ENCODE measurements at regions not wholly inside any gene's neighbourhood (a gene's known extent, or its start where the extent isn't known, plus 50 kb on each side); places are given as distances from the start of the nearest gene placed in this dataset.

DNA sequence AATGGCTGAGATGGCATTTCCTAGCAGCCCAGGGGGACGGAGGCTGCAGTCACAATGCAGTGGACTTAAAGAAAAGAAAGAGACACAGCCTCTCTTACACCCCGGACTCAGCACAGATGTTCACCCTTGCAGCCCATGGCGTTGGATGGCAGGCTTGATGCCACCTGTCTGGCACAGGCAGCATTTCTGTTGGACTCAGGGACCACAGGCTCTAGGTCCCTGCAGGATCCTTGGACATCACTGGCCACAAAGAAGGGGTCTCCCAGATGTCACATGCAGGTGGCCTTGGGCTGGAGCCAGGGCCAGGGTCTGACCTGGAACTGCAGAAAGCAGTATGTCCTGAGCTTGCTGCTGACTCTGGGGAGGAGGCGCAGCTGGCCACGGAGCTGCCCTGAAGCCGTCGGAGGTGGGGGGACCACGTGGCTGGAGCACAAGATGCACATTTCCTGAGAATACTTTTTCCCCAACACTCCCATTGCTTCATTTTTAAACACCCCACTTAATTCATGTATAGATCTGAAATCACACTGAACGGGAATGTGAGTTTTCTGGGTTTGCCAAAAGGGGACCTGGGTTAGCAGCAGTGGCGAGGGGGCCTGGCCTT lies 102.3 kb upstream of the SULF2 start:
- DNase-seq (no peak), FAIRE-seq (no peak)
- no peak overlapping the region for H3K4me3 ChIP-seq (ENCODE audit: low read length in 3 of 3)

DNA sequence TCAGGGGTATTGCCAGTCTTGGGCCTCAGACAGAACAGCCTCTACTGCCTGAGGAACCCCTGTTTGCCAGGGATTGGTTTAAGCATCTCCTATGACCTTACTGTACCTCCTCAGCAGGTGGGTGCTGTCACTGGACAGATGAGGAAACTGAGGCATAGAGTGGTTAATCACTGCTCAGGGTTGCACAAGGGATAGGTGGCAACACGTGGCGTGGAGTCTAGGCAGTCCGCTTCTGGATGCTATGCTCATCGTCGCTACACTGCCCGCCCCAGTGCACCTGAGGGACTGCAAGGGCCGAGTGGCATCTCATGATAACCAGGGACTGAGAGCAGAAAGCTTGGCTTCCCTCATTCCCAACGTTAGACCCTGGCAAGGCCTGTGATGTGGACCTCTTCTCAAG lies 101.8 kb upstream of the SULF2 start:
- intact Hi-C loops (cut with DNase I), result no loop called here
- no peak for DNase-seq
- FAIRE-seq, result no peak

More for the DNA sequence above, 102.3 kb upstream of the SULF2 start:
- Histone ChIP-seq H3K36me3 (ENCODE audit: control insufficient read depth in 2 of 3, insufficient read depth in 3 of 3, low read length in 3 of 3) (no peaks in the 10 kb centered on the region), H3K4me1 (ENCODE audit: control insufficient read depth in 2 of 3, insufficient read depth in 2 of 3, low read depth in 1 of 3, low read length in 3 of 3) (no peaks in the 10 kb centered on the region), H3K27me3 (ENCODE audit: control insufficient read depth, insufficient read depth, low read length) (no peaks in the 10 kb centered on the region), H3K27ac (ENCODE audit: low read depth in 2 of 2, low read length in 2 of 2) (no peak overlapping the region), H3K9ac (ENCODE audit: low read length in 3 of 3) (no peak overlapping the region), H3K9me3 (ENCODE audit: control insufficient read depth in 2 of 3, insufficient read depth in 1 of 3, low read length in 3 of 3) (no peaks in the 10 kb centered on the region)
- intact Hi-C loops (cut with DNase I), result no loop called here
- TF ChIP-seq, protein P1, sequence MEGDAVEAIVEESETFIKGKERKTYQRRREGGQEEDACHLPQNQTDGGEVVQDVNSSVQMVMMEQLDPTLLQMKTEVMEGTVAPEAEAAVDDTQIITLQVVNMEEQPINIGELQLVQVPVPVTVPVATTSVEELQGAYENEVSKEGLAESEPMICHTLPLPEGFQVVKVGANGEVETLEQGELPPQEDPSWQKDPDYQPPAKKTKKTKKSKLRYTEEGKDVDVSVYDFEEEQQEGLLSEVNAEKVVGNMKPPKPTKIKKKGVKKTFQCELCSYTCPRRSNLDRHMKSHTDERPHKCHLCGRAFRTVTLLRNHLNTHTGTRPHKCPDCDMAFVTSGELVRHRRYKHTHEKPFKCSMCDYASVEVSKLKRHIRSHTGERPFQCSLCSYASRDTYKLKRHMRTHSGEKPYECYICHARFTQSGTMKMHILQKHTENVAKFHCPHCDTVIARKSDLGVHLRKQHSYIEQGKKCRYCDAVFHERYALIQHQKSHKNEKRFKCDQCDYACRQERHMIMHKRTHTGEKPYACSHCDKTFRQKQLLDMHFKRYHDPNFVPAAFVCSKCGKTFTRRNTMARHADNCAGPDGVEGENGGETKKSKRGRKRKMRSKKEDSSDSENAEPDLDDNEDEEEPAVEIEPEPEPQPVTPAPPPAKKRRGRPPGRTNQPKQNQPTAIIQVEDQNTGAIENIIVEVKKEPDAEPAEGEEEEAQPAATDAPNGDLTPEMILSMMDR (IDR thresholded peaks at IDR 0.05; ENCODE audit: borderline replicate concordance, extremely low read depth, insufficient read depth), result no peak

DNA sequence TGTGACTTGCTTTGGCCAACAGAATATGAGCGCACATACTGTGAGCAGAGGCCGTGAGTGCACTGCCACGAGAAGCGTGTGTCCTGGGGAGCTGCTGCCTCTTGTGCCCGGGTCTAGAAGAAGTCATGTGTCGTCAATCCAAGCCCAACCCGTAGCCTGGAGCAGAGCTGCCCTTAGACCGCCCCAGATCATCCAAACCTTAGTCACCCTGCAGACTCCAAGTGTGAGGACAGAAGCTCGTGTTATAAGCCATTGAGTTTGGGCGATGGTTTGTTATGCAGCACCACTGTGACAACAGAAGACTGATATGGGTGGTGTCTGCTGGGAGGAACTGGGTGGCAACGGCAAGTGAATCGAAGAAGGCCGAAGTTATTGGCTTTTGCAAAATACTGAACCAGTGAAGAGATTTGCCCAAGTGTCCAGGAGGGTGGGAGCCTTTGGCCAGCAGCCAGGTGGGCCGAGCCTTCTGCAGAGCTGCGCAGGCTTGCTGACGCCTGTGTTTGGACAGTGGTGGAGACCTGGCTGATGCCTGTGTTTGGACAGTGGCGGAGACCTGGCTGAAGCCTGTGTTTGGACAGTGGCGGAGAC lies 101.3 kb upstream of the SULF2 start:
- Histone ChIP-seq H3K36me3 (ENCODE audit: control insufficient read depth in 2 of 3, insufficient read depth in 3 of 3, low read length in 3 of 3) (no peaks in the 10 kb centered on the region), H3K9ac (ENCODE audit: low read length in 3 of 3) (no peak overlapping the region), H3K4me1 (ENCODE audit: control insufficient read depth in 2 of 3, insufficient read depth in 2 of 3, low read depth in 1 of 3, low read length in 3 of 3) (no peaks in the 10 kb centered on the region), H3K4me3 (ENCODE audit: low read length in 3 of 3) (no peak overlapping the region), H3K27ac (ENCODE audit: low read depth in 2 of 2, low read length in 2 of 2) (no peak overlapping the region), H3K27me3 (ENCODE audit: control insufficient read depth, insufficient read depth, low read length) (no peaks in the 10 kb centered on the region), H3K9me3 (ENCODE audit: control insufficient read depth in 2 of 3, insufficient read depth in 1 of 3, low read length in 3 of 3) (no peaks in the 10 kb centered on the region)
- intact Hi-C loops (cut with DNase I), result no loop called here
- FAIRE-seq (no peak), DNase-seq (no peak)
- TF ChIP-seq, protein P1 (IDR thresholded peaks at IDR 0.05; ENCODE audit: borderline replicate concordance, extremely low read depth, insufficient read depth), result no peak

More for the DNA sequence above, 101.8 kb upstream of the SULF2 start:
- Histone ChIP-seq H3K27ac (ENCODE audit: low read depth in 2 of 2, low read length in 2 of 2) (no peak overlapping the region), H3K9me3 (ENCODE audit: control insufficient read depth in 2 of 3, insufficient read depth in 1 of 3, low read length in 3 of 3) (no peaks in the 10 kb centered on the region), H3K36me3 (ENCODE audit: control insufficient read depth in 2 of 3, insufficient read depth in 3 of 3, low read length in 3 of 3) (no peaks in the 10 kb centered on the region), H3K9ac (ENCODE audit: low read length in 3 of 3) (no peak overlapping the region), H3K27me3 (ENCODE audit: control insufficient read depth, insufficient read depth, low read length) (no peaks in the 10 kb centered on the region), H3K4me1 (ENCODE audit: control insufficient read depth in 2 of 3, insufficient read depth in 2 of 3, low read depth in 1 of 3, low read length in 3 of 3) (no peaks in the 10 kb centered on the region), H3K4me3 (ENCODE audit: low read length in 3 of 3) (no peak overlapping the region)
- TF ChIP-seq, protein P1 (IDR thresholded peaks at IDR 0.05; ENCODE audit: borderline replicate concordance, extremely low read depth, insufficient read depth), result no peak
